ENCODE measurements at regions not wholly inside any gene's neighbourhood (a gene's known extent, or its start where the extent isn't known, plus 50 kb on each side); places are given as distances from the start of the nearest gene placed in this dataset.

- no peak for DNase-seq
Observed at GRCh38 chr12:106006382-106006781, 132.4 kb downstream of the NUAK1 start.

DNA sequence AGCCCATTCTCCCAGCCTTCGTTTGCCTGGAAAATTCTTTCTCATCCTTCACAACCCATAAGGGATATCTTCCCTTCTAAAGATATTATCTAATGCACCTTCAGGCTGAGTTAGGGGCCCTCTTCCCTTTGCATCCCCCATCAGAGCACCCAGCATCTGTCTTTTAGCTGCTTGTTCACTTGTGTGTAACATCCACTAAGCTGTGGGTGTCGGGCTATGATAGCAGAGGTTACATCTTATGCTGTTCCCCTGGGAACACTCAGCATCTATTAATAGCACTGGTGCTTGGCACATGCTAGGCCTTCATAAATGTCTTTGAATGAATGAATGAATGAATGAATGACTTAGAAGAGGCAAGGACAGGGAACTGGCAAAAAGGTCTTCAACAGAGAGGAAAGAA, 131.8 kb downstream of the NUAK1 start:
- no peak for DNase-seq

- no peak for DNase-seq
Observed at GRCh38 chr12:106010741-106011140, 128.0 kb downstream of the NUAK1 start.

Data from activated CD4-positive, alpha-beta T cell treated with anti-CD3 and anti-CD28 coated beads for 48 hours (primary cell).